ENCODE measurements at regions not wholly inside any gene's neighbourhood (a gene's known extent, or its start where the extent isn't known, plus 50 kb on each side); places are given as distances from the start of the nearest gene placed in this dataset.
"Not testable (repeated sequence)": the region's sequence is repeated elsewhere in the genome, so short reads cannot be mapped to it uniquely, and the experiment has no call there.

- DNase-seq (ENCODE audit: insufficient read length, low spot score) (no peak), FAIRE-seq (no peak)
- no peak for TF ChIP-seq CTCF (IDR thresholded peaks at IDR 0.05; ENCODE audit: insufficient read depth, missing control alignments)
These were observed 123.6 kb upstream of the PPP1R26 start for GRCh38 chr9:135356021-135356420.

GRCh38 chr9:135356796-135357195, 122.8 kb upstream of the PPP1R26 start:
- DNase-seq (ENCODE audit: insufficient read length, low spot score) = no peak
- no peak for TF ChIP-seq CTCF (IDR thresholded peaks at IDR 0.05; ENCODE audit: insufficient read depth, missing control alignments)
- FAIRE-seq = no peak

- DNase-seq (ENCODE audit: insufficient read length, low spot score) (no peak), FAIRE-seq (no peak)
- TF ChIP-seq CTCF (IDR thresholded peaks at IDR 0.05; ENCODE audit: insufficient read depth, missing control alignments) = no peak
These were observed 121.6 kb upstream of the PPP1R26 start for GRCh38 chr9:135357863-135358551.

- no peak for FAIRE-seq
- DNase-seq (ENCODE audit: insufficient read length, low spot score) = no peak
- no peak for TF ChIP-seq CTCF (IDR thresholded peaks at IDR 0.05; ENCODE audit: insufficient read depth, missing control alignments)
These were observed 121.0 kb upstream of the PPP1R26 start for GRCh38 chr9:135358552-135358940.

- no peak for FAIRE-seq
- DNase-seq (ENCODE audit: insufficient read length, low spot score) = no peak
- no peak for TF ChIP-seq CTCF (IDR thresholded peaks at IDR 0.05; ENCODE audit: insufficient read depth, missing control alignments)
These were observed 119.8 kb upstream of the PPP1R26 start for GRCh38 chr9:135359764-135360163.

- no peak for TF ChIP-seq CTCF (IDR thresholded peaks at IDR 0.05; ENCODE audit: insufficient read depth, missing control alignments)
- no peak for DNase-seq (ENCODE audit: insufficient read length, low spot score)
- FAIRE-seq = no peak
These were observed 119.0 kb upstream of the PPP1R26 start for GRCh38 chr9:135360617-135361016.

GRCh38 chr9:135361668-135362067, 117.9 kb upstream of the PPP1R26 start:
- FAIRE-seq; DNase-seq (ENCODE audit: insufficient read length, low spot score): not testable (repeated sequence)

GRCh38 chr9:135363596-135363995, 116.0 kb upstream of the PPP1R26 start:
- DNase-seq (ENCODE audit: insufficient read length, low spot score) (no peak), FAIRE-seq (no peak)
- no peak for TF ChIP-seq CTCF (IDR thresholded peaks at IDR 0.05; ENCODE audit: insufficient read depth, missing control alignments)

All from D721Med (cell line).